Kidney epithelial cell (primary cell): ENCODE measurements at regions not wholly inside any gene's neighbourhood (a gene's known extent, or its start where the extent isn't known, plus 50 kb on each side); places are given as distances from the start of the nearest gene placed in this dataset.
A peak's percentile ranks its signal among the peaks of the same experiment; 100 is the strongest.
"Not testable (repeated sequence)": the region's sequence is repeated elsewhere in the genome, so short reads cannot be mapped to it uniquely, and the experiment has no call there.

Experiments used
- DNase-seq: peaks from one replicate; pipeline ENCODE4 v3.0.0-alpha.2; 2010; ENCODE audit warnings: low read depth
- H3K27me3 ChIP-seq: 2 replicates; pipeline ENCODE4 v1.6.0; 2011; ENCODE audit warnings: low read length; ENCODE audit not compliant: control insufficient read depth, insufficient read depth
- H3K36me3 ChIP-seq: 2 replicates; pipeline ENCODE4 v1.5.1; 2011; ENCODE audit warnings: low read length; ENCODE audit not compliant: control insufficient read depth, insufficient read depth
- H3K4me3 ChIP-seq: 2 replicates; pipeline ENCODE4 v1.5.1; 2011; ENCODE audit warnings: low read depth, mild to moderate bottlenecking, control low read depth, low read length
- TF ChIP-seq, protein P1 (sequence below): IDR thresholded peaks from 2 replicates; pipeline ENCODE4 v1.5.1; 2011; ENCODE audit warnings: mild to moderate bottlenecking, moderate library complexity, low read length, control low read depth, inconsistent platforms; ENCODE audit not compliant: insufficient read depth, poor library complexity, severe bottlenecking

DNA sequence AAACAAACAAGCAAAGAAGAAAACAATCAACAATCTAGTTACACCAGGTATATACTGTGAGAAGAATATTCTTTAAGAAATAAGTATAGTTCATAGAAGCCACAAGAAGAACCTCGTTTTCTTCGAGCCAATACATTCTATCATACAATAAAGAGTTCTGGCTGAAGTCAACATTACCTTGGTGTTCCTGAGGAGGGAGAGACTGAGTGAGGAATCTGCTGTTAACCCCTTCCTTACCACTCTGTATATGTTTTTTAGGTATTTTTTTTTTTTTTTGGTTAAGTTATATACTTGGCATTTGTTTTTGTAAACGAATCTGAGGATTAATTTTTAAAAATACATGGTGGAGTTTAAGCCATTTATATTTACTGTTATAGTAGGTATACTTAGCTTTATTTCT, 412.5 kb downstream of the NUP35 start:
- no peaks in the 10 kb centered on the region for H3K36me3 ChIP-seq
- TF ChIP-seq, protein P1, sequence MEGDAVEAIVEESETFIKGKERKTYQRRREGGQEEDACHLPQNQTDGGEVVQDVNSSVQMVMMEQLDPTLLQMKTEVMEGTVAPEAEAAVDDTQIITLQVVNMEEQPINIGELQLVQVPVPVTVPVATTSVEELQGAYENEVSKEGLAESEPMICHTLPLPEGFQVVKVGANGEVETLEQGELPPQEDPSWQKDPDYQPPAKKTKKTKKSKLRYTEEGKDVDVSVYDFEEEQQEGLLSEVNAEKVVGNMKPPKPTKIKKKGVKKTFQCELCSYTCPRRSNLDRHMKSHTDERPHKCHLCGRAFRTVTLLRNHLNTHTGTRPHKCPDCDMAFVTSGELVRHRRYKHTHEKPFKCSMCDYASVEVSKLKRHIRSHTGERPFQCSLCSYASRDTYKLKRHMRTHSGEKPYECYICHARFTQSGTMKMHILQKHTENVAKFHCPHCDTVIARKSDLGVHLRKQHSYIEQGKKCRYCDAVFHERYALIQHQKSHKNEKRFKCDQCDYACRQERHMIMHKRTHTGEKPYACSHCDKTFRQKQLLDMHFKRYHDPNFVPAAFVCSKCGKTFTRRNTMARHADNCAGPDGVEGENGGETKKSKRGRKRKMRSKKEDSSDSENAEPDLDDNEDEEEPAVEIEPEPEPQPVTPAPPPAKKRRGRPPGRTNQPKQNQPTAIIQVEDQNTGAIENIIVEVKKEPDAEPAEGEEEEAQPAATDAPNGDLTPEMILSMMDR = no peak
- DNase-seq = no peak
- H3K27me3 ChIP-seq = no peaks in the 10 kb centered on the region
- H3K4me3 ChIP-seq = no peak overlapping the region

DNA sequence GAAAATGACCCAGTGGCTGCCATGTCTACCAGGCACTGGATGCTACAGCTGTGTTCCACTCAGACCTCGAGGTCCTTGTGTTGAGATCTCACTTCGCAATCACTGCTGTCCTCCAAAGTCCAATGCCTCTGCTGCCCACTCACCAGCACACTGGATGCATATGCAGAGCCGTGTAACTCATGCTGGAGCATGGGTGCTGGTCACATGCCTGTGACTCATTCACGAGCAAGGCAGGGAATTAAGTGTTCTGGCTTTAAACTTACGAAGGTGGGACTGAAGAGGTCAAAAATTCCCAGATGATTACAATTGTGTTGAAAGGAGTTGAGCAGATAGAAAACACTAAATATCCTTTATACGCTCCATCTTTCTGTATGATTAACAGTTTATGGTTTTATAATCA, 417.5 kb downstream of the NUP35 start:
- Histone ChIP-seq H3K27me3 (no peaks in the 10 kb centered on the region), H3K4me3 (no peak overlapping the region), H3K36me3 (no peaks in the 10 kb centered on the region)
- peak; percentile 52 for DNase-seq
- TF ChIP-seq, protein P1 = no peak

DNA sequence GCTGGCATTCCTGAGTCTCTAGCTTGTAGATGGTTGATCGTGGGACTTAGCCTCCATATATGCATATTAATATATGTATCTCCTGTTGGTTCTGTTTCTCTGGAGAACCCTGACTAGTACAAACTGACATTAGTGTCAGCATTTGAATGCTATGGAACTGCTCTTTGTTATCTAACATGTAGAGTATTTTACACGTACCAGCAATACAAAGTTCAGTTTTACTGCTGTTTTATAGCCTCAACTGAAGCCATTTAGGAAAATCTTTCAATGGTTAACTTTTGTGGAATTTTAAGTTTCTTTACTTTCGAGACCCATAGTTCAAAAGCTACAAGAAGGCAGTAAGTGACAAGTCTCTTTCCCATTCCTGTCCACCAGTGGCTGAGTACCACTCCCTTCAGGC, 418.4 kb downstream of the NUP35 start:
- Histone ChIP-seq H3K4me3 (no peak overlapping the region), H3K36me3 (no peaks in the 10 kb centered on the region), H3K27me3 (no peaks in the 10 kb centered on the region)
- no peak for DNase-seq
- TF ChIP-seq, protein P1 = no peak

DNA sequence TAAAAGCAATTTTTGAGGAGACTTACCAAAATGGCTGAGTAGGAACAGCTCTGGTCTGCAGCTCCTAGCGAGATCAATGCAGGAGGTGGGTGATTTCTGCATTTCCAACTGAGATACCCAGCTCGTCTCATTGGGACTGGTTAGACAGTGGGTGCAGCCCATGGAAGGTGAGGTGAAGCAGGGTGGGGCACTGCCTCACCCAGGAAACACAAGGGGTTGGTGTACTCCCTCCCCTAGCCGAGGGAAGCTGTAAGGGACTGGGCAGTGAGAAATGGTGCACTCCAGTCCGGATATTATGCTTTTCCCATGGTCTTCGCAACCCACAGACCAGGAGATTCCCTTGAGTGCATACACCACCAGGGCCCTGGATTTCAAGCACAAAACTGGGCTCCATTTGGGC, 419.0 kb downstream of the NUP35 start:
- no peak for DNase-seq
- TF ChIP-seq, protein P1 = no peak
- Histone ChIP-seq H3K4me3 (no peak overlapping the region), H3K27me3 (no peaks in the 10 kb centered on the region), H3K36me3 (no peaks in the 10 kb centered on the region)

DNA sequence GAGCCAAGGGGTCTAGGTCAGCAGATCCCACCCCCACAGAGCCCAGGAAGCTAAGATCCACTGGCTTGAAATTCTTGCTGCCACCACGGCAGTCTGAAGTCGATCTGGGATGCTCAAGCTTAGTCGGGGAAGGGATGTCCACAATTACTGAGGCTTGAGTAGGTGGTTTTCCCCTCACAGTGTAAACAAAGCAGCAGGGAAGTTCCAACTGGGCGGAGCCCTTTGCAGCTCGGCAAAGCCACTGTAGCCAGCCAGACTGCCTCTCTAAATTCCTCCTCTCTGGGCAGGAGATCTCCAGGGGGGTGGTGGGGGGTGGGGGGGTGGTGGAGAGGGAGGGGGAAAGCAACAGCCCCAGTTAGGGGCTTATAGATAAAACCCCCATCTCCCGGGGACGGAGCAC, 419.5 kb downstream of the NUP35 start:
- no peaks in the 10 kb centered on the region for H3K36me3 ChIP-seq
- no peak overlapping the region for H3K4me3 ChIP-seq
- TF ChIP-seq, protein P1 = no peak
- H3K27me3 ChIP-seq = no peaks in the 10 kb centered on the region
- DNase-seq = no peak

DNA sequence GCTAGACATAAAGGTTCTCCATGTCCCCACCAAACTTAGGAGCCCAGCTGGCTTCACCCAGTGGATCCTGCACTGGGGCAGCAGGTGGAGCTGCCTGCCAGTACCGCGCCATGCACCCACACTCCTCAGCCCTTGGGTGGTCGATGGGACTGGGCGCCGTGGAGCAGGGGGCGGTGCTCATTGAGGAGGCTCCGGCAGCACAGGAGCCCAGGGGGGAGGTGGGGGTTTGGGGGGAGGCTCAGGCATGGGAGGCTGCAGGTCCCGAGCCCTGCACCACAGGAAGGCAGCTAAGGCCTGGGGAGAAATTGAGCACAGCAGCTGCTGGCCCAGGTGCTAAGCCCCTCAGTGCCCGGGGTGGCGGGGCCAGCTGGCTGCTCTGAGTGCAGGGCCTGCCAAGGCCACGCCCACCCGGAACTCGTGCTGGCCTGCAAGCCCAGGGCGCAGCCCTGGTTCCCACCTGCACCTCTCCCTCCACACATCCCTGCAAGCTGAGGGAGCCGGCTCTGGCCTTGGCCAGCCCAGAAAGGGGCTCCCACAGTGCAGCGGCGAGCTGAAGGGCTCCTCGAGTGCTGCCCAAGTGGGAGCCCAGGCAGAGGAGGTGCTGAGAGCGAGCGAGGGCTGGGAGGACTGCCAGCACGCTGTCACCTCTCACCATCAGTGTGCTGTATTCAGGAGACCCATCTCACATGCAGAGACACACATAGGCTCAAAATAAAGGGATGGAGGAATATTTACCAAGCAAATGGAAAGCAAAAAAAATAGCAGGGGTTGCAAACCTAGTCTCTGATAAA, 422.5 kb downstream of the NUP35 start:
- H3K27me3 ChIP-seq, H3K36me3 ChIP-seq, H3K4me3 ChIP-seq, DNase-seq: not testable (repeated sequence)
